H9 (cell line): ENCODE measurements at regions not wholly inside any gene's neighbourhood (a gene's known extent, or its start where the extent isn't known, plus 50 kb on each side); places are given as distances from the start of the nearest gene placed in this dataset.

Source experiments
- DNase-seq: peaks from one replicate; pipeline ENCODE4 v3.0.0-alpha.2; 2017
- H2AFZ ChIP-seq: one replicate; pipeline ENCODE4 v1.6.1; 2013; ENCODE audit warnings: mild to moderate bottlenecking, low read length, control low read depth, moderate library complexity
- H2AK5ac ChIP-seq: 2 replicates; pipeline ENCODE4 v1.6.1; 2013; ENCODE audit warnings: low read length, control low read depth, mixed read lengths; ENCODE audit not compliant: insufficient read length
- H2BK120ac ChIP-seq: one replicate; pipeline ENCODE4 v1.6.1; 2013; ENCODE audit warnings: low read depth, mild to moderate bottlenecking, low read length, control low read depth, inconsistent platforms; ENCODE audit not compliant: poor library complexity, severe bottlenecking
- H2BK12ac ChIP-seq: 2 replicates; pipeline ENCODE4 v1.6.1; 2013; ENCODE audit warnings: low read length, control low read depth, mixed read lengths, low read depth; ENCODE audit not compliant: insufficient read length
- H2BK15ac ChIP-seq: 2 replicates; pipeline ENCODE4 v1.6.1; 2013; ENCODE audit warnings: low read depth, low read length, control low read depth
- H2BK20ac ChIP-seq: one replicate; pipeline ENCODE4 v1.6.1; 2013; ENCODE audit warnings: low read depth, mild to moderate bottlenecking, low read length, control low read depth, inconsistent platforms; ENCODE audit not compliant: poor library complexity, severe bottlenecking
- H2BK5ac ChIP-seq: 2 replicates; pipeline ENCODE4 v1.6.1; 2013; ENCODE audit warnings: low read length, control low read depth, mixed read lengths; ENCODE audit not compliant: insufficient read length
- H3K14ac ChIP-seq: 2 replicates; pipeline ENCODE4 v1.6.1; 2013; ENCODE audit warnings: low read length, control low read depth; ENCODE audit not compliant: insufficient read depth
- H3K18ac ChIP-seq: 2 replicates; pipeline ENCODE4 v1.6.1; 2013; ENCODE audit warnings: low read depth, mild to moderate bottlenecking, mixed read lengths, low read length, control low read depth; ENCODE audit not compliant: insufficient read length
- H3K23ac ChIP-seq: 2 replicates; pipeline ENCODE4 v1.6.1; 2013; ENCODE audit warnings: low read length, control low read depth, mixed read lengths, low read depth; ENCODE audit not compliant: insufficient read length
- H3K23me2 ChIP-seq: 2 replicates; pipeline ENCODE4 v1.6.1; 2013; ENCODE audit warnings: low read depth, mild to moderate bottlenecking, mixed read lengths, low read length, control low read depth; ENCODE audit not compliant: insufficient read length, poor library complexity, severe bottlenecking
- H3K27ac ChIP-seq: 2 replicates; pipeline ENCODE4 v1.5.1; 2013; ENCODE audit warnings: low read length, control low read depth, mixed read lengths, low read depth; ENCODE audit not compliant: insufficient read length
- H3K27me3 ChIP-seq: 2 replicates; pipeline ENCODE4 v1.6.1; 2013; ENCODE audit warnings: low read length, control low read depth, inconsistent platforms; ENCODE audit not compliant: insufficient read depth
- H3K4ac ChIP-seq: 2 replicates; pipeline ENCODE4 v1.6.1; 2013; ENCODE audit warnings: low read depth, mild to moderate bottlenecking, control low read depth, inconsistent platforms, low read length, moderate library complexity
- H3K4me1 ChIP-seq: 2 replicates; pipeline ENCODE4 v1.6.1; 2013; ENCODE audit warnings: low read length, control low read depth, inconsistent platforms; ENCODE audit not compliant: insufficient read depth
- H3K4me2 ChIP-seq: 2 replicates; pipeline ENCODE4 v1.6.1; 2013; ENCODE audit warnings: low read length, control low read depth, mixed read lengths; ENCODE audit not compliant: insufficient read length, insufficient read depth
- H3K56ac ChIP-seq: 2 replicates; pipeline ENCODE4 v1.6.1; 2013; ENCODE audit warnings: low read depth, mild to moderate bottlenecking, mixed read lengths, low read length, control low read depth; ENCODE audit not compliant: insufficient read length
- H3K79me1 ChIP-seq: 2 replicates; pipeline ENCODE4 v1.6.1; 2013; ENCODE audit warnings: low read depth, mild to moderate bottlenecking, moderate library complexity, low read length, control low read depth, inconsistent platforms; ENCODE audit not compliant: insufficient read depth, poor library complexity, severe bottlenecking
- H3K79me2 ChIP-seq: 2 replicates; pipeline ENCODE4 v1.6.1; 2013; ENCODE audit warnings: low read length, control low read depth, inconsistent platforms; ENCODE audit not compliant: insufficient read depth
- H3K9ac ChIP-seq: 2 replicates; pipeline ENCODE4 v1.6.1; 2013; ENCODE audit warnings: low read length, control low read depth, mixed read lengths; ENCODE audit not compliant: insufficient read length; ENCODE audit errors: extremely low read depth
- H3K9me3 ChIP-seq: one replicate; pipeline ENCODE4 v1.6.1; 2013; ENCODE audit warnings: low read depth, low read length, inconsistent platforms; ENCODE audit not compliant: control insufficient read depth
- H3T11ph ChIP-seq: one replicate; pipeline ENCODE4 v1.6.1; 2013; ENCODE audit warnings: mild to moderate bottlenecking, low read length, control low read depth, inconsistent platforms
- H4K20me1 ChIP-seq: one replicate; pipeline ENCODE4 v1.6.1; 2013; ENCODE audit not compliant: control insufficient read depth, insufficient read length, insufficient read depth
- H4K5ac ChIP-seq: 2 replicates; pipeline ENCODE4 v1.6.1; 2013; ENCODE audit warnings: low read depth, mild to moderate bottlenecking, mixed read lengths, low read length, control low read depth; ENCODE audit not compliant: insufficient read length
- H4K8ac ChIP-seq: replicated peaks from 2 replicates; pipeline ENCODE4 v1.6.1; 2013; ENCODE audit warnings: low read length, control low read depth, mixed read lengths, low read depth; ENCODE audit not compliant: insufficient read length
- H4K91ac ChIP-seq: 2 replicates; pipeline ENCODE4 v1.6.1; 2013; ENCODE audit warnings: low read depth, mild to moderate bottlenecking, moderate library complexity, mixed read lengths, low read length, control low read depth; ENCODE audit not compliant: insufficient read length
- H3K27ac Mint-ChIP-seq, 3 experiments: 2 replicates in 2 of 3; 3 replicates in 1 of 3; pipeline ENCODE4 v1.8.0; 2020 to 2021; ENCODE audit warnings: mixed read lengths in 3 of 3, mild to moderate bottlenecking in 1 of 3, moderate library complexity in 1 of 3
- H3K27me3 Mint-ChIP-seq: 2 replicates; pipeline ENCODE4 v1.8.0; 2021; ENCODE audit warnings: low read depth, mild to moderate bottlenecking, moderate library complexity, mixed read lengths
- H3K36me3 Mint-ChIP-seq, 3 experiments: 2 replicates in 2 of 3; 3 replicates in 1 of 3; pipeline ENCODE4 v1.8.0; 2020 to 2021; ENCODE audit warnings: low read depth in 3 of 3, mixed read lengths in 3 of 3; ENCODE audit not compliant: insufficient read depth in 1 of 3
- H3K4me1 Mint-ChIP-seq, 2 experiments: 2 replicates each; pipeline ENCODE4 v1.8.0; 2020; ENCODE audit warnings: mixed read lengths in 2 of 2
- H3K4me3 Mint-ChIP-seq, 2 experiments: 2 replicates in 1 of 2; 3 replicates in 1 of 2; pipeline ENCODE4 v1.8.0; 2020 to 2021; ENCODE audit warnings: mild to moderate bottlenecking in 2 of 2, mixed read lengths in 2 of 2, moderate library complexity in 1 of 2
- H3K9me3 Mint-ChIP-seq, 2 experiments: 2 replicates in 1 of 2; 3 replicates in 1 of 2; pipeline ENCODE4 v1.8.0; 2020; ENCODE audit warnings: mild to moderate bottlenecking in 2 of 2, mixed read lengths in 2 of 2, moderate library complexity in 1 of 2
- WGBS: extraction: QIAGEN DNeasy Blood & Tissue Kit; methylation state at CpG from one replicate; pipeline ENCODE4 v1.1.7; 2013; ENCODE audit warnings: missing lambda C conversion rate, low lambda C conversion rate, mixed read lengths; ENCODE audit not compliant: insufficient read length; ENCODE audit errors: extremely low coverage; 5-methylcytosine and 5-hydroxymethylcytosine counted together
- TF ChIP-seq, protein P1 (sequence below): fragments of 200-600 bp; sonication (generic); conservative IDR thresholded peaks from 3 replicates; pipeline ENCODE4 v1.8.0; 2021; ENCODE audit warnings: antibody characterized with exemption, mild to moderate bottlenecking

- peaks cover 9 to 10% of the 10 kb centered on the region in 2 experiments for H3K4me1 Mint-ChIP-seq
- no peak overlapping the region for H3K27ac Mint-ChIP-seq
These were observed 263.0 kb downstream of the NDUFA10 start for GRCh38 chr2:239762106-239762505.

More at GRCh38 chr2:239762106-239762505, 263.0 kb downstream of the NDUFA10 start:
- no peak overlapping the region for H4K91ac ChIP-seq
- no peak overlapping the region for H3K56ac ChIP-seq
- no peak overlapping the region for H2BK120ac ChIP-seq
- Mint-ChIP-seq H3K9me3 (peaks cover 0 to 5% of the 10 kb centered on the region in 2 experiments; a peak in 2 of 5 replicates), H3K4me3 (no peak overlapping the region), H3K36me3 (no peaks in the 10 kb centered on the region; a peak in 1 of 7 replicates), H3K27me3 (peaks cover 14% of the 10 kb centered on the region)
- no peaks in the 10 kb centered on the region for H3K23me2 ChIP-seq
- H3K4ac ChIP-seq, result no peak overlapping the region
- H4K8ac ChIP-seq, result no peak overlapping the region
- no peak overlapping the region for H3K9ac ChIP-seq
- no peak overlapping the region for H3K4me2 ChIP-seq
- H2AFZ ChIP-seq, result no peak overlapping the region
- H3K23ac ChIP-seq, result no peak overlapping the region
- no peak overlapping the region for H4K5ac ChIP-seq
- H3K79me2 ChIP-seq, result no peaks in the 10 kb centered on the region
- no peak overlapping the region for H2BK5ac ChIP-seq
- TF ChIP-seq, protein P1, sequence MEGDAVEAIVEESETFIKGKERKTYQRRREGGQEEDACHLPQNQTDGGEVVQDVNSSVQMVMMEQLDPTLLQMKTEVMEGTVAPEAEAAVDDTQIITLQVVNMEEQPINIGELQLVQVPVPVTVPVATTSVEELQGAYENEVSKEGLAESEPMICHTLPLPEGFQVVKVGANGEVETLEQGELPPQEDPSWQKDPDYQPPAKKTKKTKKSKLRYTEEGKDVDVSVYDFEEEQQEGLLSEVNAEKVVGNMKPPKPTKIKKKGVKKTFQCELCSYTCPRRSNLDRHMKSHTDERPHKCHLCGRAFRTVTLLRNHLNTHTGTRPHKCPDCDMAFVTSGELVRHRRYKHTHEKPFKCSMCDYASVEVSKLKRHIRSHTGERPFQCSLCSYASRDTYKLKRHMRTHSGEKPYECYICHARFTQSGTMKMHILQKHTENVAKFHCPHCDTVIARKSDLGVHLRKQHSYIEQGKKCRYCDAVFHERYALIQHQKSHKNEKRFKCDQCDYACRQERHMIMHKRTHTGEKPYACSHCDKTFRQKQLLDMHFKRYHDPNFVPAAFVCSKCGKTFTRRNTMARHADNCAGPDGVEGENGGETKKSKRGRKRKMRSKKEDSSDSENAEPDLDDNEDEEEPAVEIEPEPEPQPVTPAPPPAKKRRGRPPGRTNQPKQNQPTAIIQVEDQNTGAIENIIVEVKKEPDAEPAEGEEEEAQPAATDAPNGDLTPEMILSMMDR, result no peak
- H2AK5ac ChIP-seq, result no peak overlapping the region
- no peak overlapping the region for H2BK12ac ChIP-seq
- H3T11ph ChIP-seq, result no peak overlapping the region
- H4K20me1 ChIP-seq, result no peaks in the 10 kb centered on the region
- H3K9me3 ChIP-seq, result no peaks in the 10 kb centered on the region
- no peaks in the 10 kb centered on the region for H3K27me3 ChIP-seq
- no peak overlapping the region for H2BK15ac ChIP-seq
- H3K18ac ChIP-seq, result no peak overlapping the region
- no CpG with 5 or more reads among the region's 2 CpGs for WGBS
- H3K14ac ChIP-seq, result no peak overlapping the region
- H2BK20ac ChIP-seq, result no peak overlapping the region
- H3K27ac ChIP-seq, result no peak overlapping the region
- no peak for DNase-seq
- no peaks in the 10 kb centered on the region for H3K4me1 ChIP-seq
- H3K79me1 ChIP-seq, result no peaks in the 10 kb centered on the region
